Naive thymus-derived CD4-positive, alpha-beta T cell (primary cell): ENCODE measurements at regions not wholly inside any gene's neighbourhood (a gene's known extent, or its start where the extent isn't known, plus 50 kb on each side); places are given as distances from the start of the nearest gene placed in this dataset.

Experiments
- ATAC-seq: fragments of 150-1000 bp; cut with Tn5 transposase; 2 replicates; pipeline ENCODE4 v1.10.0; 2021; ENCODE audit warnings: mild to moderate bottlenecking, moderate library complexity
- CTCF ChIA-PET: fragments of 350-600 bp; sonication (Branson Sonifier 250); formaldehyde crosslinking; loops from one replicate; lab custom pipeline; 2021; ENCODE audit warnings: antibody characterized with exemption; lab: Charles Lee
- POLR2A ChIA-PET: fragments of 350-600 bp; sonication (Branson Sonifier 250); formaldehyde crosslinking; loops from one replicate; lab custom pipeline; 2021; ENCODE audit warnings: antibody characterized with exemption, inconsistent platforms; lab: Charles Lee
- DNase-seq, 9 donors: peaks; one replicate each; pipeline versions ENCODE4 v3.0.0 to v3.0.0-alpha.2; 2020 to 2022; ENCODE audit warnings: mixed read lengths in 1 of 9
- H3K27ac ChIP-seq: one replicate; pipeline ENCODE4 v1.7.0; 2013; ENCODE audit warnings: mild to moderate bottlenecking, low read depth, low read length, moderate library complexity
- H3K27me3 ChIP-seq, 2 donors: one replicate each; pipeline ENCODE4 v1.7.0; 2013; ENCODE audit warnings: low read length in 2 of 2, mild to moderate bottlenecking in 2 of 2, moderate library complexity in 2 of 2; ENCODE audit not compliant: control insufficient read depth in 2 of 2, insufficient read depth in 2 of 2
- H3K36me3 ChIP-seq, 3 experiments: 1 replicate in 2 of 3; 2 replicates in 1 of 3; pipeline ENCODE4 v1.7.0; 2013; ENCODE audit warnings: low read length in 3 of 3, mild to moderate bottlenecking in 3 of 3, moderate library complexity in 1 of 3; ENCODE audit not compliant: insufficient read depth in 3 of 3, control insufficient read depth in 2 of 3
- H3K4me1 ChIP-seq, 2 donors: one replicate each; pipeline ENCODE4 v1.7.0; 2013; ENCODE audit warnings: low read length in 2 of 2, mild to moderate bottlenecking in 2 of 2, moderate library complexity in 1 of 2; ENCODE audit not compliant: control insufficient read depth in 2 of 2, insufficient read depth in 2 of 2
- H3K4me3 ChIP-seq: 2 replicates; pipeline ENCODE4 v1.7.0; 2013; ENCODE audit warnings: mild to moderate bottlenecking, low read length
- H3K9me3 ChIP-seq, 3 experiments: 1 replicate in 2 of 3; 2 replicates in 1 of 3; pipeline ENCODE4 v1.7.0; 2013; ENCODE audit warnings: low read length in 3 of 3; ENCODE audit not compliant: control insufficient read depth in 2 of 3
- H3K27ac Mint-ChIP-seq, 9 donors: one replicate each; pipeline ENCODE4 v1.8.0; 2020 to 2022; ENCODE audit warnings: mixed read lengths in 9 of 9, mild to moderate bottlenecking in 8 of 9, moderate library complexity in 5 of 9, inconsistent platforms in 2 of 9
- H3K27me3 Mint-ChIP-seq, 5 donors: one replicate each; pipeline ENCODE4 v1.8.0; 2021 to 2022; ENCODE audit warnings: mixed read lengths in 5 of 5, mild to moderate bottlenecking in 1 of 5
- H3K36me3 Mint-ChIP-seq, 5 donors: one replicate each; pipeline ENCODE4 v1.8.0; 2020 to 2022; ENCODE audit warnings: mixed read lengths in 5 of 5, mild to moderate bottlenecking in 3 of 5, inconsistent platforms in 1 of 5
- H3K4me1 Mint-ChIP-seq, 7 donors: one replicate each; pipeline ENCODE4 v1.8.0; 2020 to 2022; ENCODE audit warnings: mixed read lengths in 7 of 7, mild to moderate bottlenecking in 3 of 7, inconsistent platforms in 1 of 7
- H3K4me3 Mint-ChIP-seq, 10 donors: one replicate each; pipeline ENCODE4 v1.8.0; 2020 to 2022; ENCODE audit warnings: mild to moderate bottlenecking in 10 of 10, mixed read lengths in 10 of 10, moderate library complexity in 6 of 10, inconsistent platforms in 2 of 10
- H3K9me3 Mint-ChIP-seq, 11 donors: one replicate each; pipeline ENCODE4 v1.8.0; 2020 to 2022; ENCODE audit warnings: mixed read lengths in 11 of 11, mild to moderate bottlenecking in 4 of 11, inconsistent platforms in 1 of 11, moderate library complexity in 1 of 11
- intact Hi-C, 2 donors: fragments of 100-400 bp; cut with micrococcal nuclease; formaldehyde crosslinking; loops; one replicate each; pipeline ENCODE4 v1.15.1; 2023

GRCh38 chr2:121858847-121859246 is 103.4 kb downstream of the TSN start:
- no peaks in the 10 kb centered on the region for H3K36me3 ChIP-seq
- ATAC-seq (no peak), DNase-seq (no peak)
- ChIA-PET CTCF (no interaction called here), POLR2A (no interaction called here)
- Mint-ChIP-seq H3K4me3 (no peak overlapping the region), H3K36me3 (peaks cover 0 to 2% (median 0%) of the 10 kb centered on the region in 5 donors), H3K27me3 (peaks cover 8 to 66% (median 47%) of the 10 kb centered on the region in 5 donors), H3K4me1 (peaks cover 0 to 1% (median 0%) of the 10 kb centered on the region in 7 donors), H3K27ac (no peak overlapping the region), H3K9me3 (peaks cover 2 to 31% (median 15%) of the 10 kb centered on the region in 11 donors)
- H3K4me1 ChIP-seq = no peaks in the 10 kb centered on the region
- H3K4me3 ChIP-seq = no peak overlapping the region
- intact Hi-C loops = no loop called here
- H3K9me3 ChIP-seq = peaks cover 0 to under 1% (median 0%) of the 10 kb centered on the region in 3 experiments
- H3K27me3 ChIP-seq = no peaks in the 10 kb centered on the region
- H3K27ac ChIP-seq = no peak overlapping the region

- Mint-ChIP-seq H3K4me3 (no peak overlapping the region), H3K4me1 (peaks cover 0 to 1% (median 0%) of the 10 kb centered on the region in 7 donors), H3K27me3 (peaks cover 4 to 65% (median 51%) of the 10 kb centered on the region in 5 donors), H3K9me3 (peaks cover 0 to 28% (median 13%) of the 10 kb centered on the region in 11 donors), H3K27ac (no peak overlapping the region), H3K36me3 (peaks cover 0 to 5% (median 0%) of the 10 kb centered on the region in 5 donors)
- Histone ChIP-seq H3K27ac (no peak overlapping the region), H3K27me3 (no peaks in the 10 kb centered on the region), H3K4me1 (no peaks in the 10 kb centered on the region), H3K9me3 (peaks cover 0 to 5% (median 0%) of the 10 kb centered on the region in 3 experiments), H3K4me3 (no peak overlapping the region), H3K36me3 (no peaks in the 10 kb centered on the region)
- ChIA-PET CTCF (no interaction called here), POLR2A (no interaction called here)
- intact Hi-C loops = no loop called here
- DNase-seq (no peak), ATAC-seq (no peak)
Observed at GRCh38 chr2:121860033-121860757, 104.7 kb downstream of the TSN start.

DNA sequence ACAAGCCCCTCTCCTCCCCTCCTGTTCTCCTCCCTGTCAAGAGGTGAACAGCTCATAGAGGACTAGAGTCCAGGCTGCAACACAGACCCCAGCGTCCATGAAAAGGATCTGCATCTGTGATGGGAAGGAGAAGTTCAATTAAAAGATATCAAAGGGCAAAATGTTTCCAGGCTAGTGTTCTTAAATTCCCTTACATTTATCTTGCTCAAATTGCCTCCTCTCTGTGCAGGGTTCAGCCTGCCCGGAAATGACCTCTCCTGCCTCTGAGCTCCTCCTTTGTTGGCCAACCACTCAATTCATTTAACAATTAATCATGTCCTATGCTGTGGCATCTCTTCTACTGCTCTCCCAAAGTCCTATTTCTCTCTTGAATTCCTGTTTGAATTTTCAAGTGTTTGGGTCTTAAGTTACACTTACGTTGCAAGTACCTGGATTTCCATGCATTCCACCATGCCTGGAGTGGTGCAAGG is 105.3 kb downstream of the TSN start:
- peaks cover 4 to 60% (median 53%) of the 10 kb centered on the region in 5 donors for H3K27me3 Mint-ChIP-seq
- Histone ChIP-seq H3K36me3 (no peaks in the 10 kb centered on the region), H3K4me3 (no peak overlapping the region), H3K4me1 (no peaks in the 10 kb centered on the region), H3K9me3 (peaks cover 0 to 5% (median 0%) of the 10 kb centered on the region in 3 experiments), H3K27ac (no peak overlapping the region), H3K27me3 (no peaks in the 10 kb centered on the region)
- ATAC-seq (no peak), DNase-seq (no peak)
- H3K9me3 Mint-ChIP-seq = peaks cover 0 to 22% (median 12%) of the 10 kb centered on the region in 11 donors
- POLR2A ChIA-PET = no interaction called here
- CTCF ChIA-PET = no interaction called here
- intact Hi-C loops = no loop called here
- no peak overlapping the region for H3K4me3 Mint-ChIP-seq
- H3K36me3 Mint-ChIP-seq = peaks cover 0 to 5% (median 0%) of the 10 kb centered on the region in 5 donors
- no peak overlapping the region for H3K27ac Mint-ChIP-seq
- H3K4me1 Mint-ChIP-seq = peaks cover 0 to 1% (median 0%) of the 10 kb centered on the region in 7 donors

DNA sequence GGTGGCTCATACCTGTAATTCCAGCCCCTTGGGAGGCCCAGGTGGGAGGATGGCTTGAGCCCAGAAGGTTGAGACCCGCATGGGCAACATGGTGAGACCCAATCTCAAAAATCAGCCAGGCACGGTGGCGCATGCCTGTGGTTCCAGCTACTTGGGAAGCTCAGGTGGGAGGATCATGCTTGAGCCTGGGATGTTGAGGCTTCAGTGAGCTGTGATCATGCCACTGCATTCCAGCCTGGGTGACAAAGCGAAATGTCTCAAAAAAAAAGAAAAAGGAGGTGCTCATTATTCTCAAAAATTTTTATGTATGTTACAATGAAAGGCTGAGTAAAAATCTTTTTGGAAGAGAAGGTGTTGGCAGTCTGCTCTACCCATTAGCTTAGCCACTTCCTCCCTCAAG is 106.8 kb downstream of the TSN start:
- Mint-ChIP-seq H3K27ac (no peak overlapping the region), H3K36me3 (peaks cover 0 to 5% (median 0%) of the 10 kb centered on the region in 5 donors), H3K9me3 (peaks cover 0 to 22% (median 12%) of the 10 kb centered on the region in 11 donors), H3K4me1 (peaks cover 0 to 1% (median 0%) of the 10 kb centered on the region in 7 donors), H3K27me3 (peaks cover 2 to 55% (median 43%) of the 10 kb centered on the region in 5 donors), H3K4me3 (no peak overlapping the region)
- no peaks in the 10 kb centered on the region for H3K36me3 ChIP-seq
- no peak overlapping the region for H3K27ac ChIP-seq
- H3K9me3 ChIP-seq = peaks cover 0 to 5% (median 0%) of the 10 kb centered on the region in 3 experiments
- intact Hi-C loops = no loop called here
- no peaks in the 10 kb centered on the region for H3K4me1 ChIP-seq
- ATAC-seq (no peak), DNase-seq (no peak)
- no peak overlapping the region for H3K4me3 ChIP-seq
- CTCF ChIA-PET = interaction anchor here (0.6 kb wide), 1 partner anchor 302 kb away, joined by 3 read pairs; no protein-coding TSS in a partner anchor
- no peaks in the 10 kb centered on the region for H3K27me3 ChIP-seq
- POLR2A ChIA-PET = no interaction called here

- no peak for ATAC-seq
Observed at GRCh38 chr2:121865914-121866313, 110.5 kb downstream of the TSN start.

DNA sequence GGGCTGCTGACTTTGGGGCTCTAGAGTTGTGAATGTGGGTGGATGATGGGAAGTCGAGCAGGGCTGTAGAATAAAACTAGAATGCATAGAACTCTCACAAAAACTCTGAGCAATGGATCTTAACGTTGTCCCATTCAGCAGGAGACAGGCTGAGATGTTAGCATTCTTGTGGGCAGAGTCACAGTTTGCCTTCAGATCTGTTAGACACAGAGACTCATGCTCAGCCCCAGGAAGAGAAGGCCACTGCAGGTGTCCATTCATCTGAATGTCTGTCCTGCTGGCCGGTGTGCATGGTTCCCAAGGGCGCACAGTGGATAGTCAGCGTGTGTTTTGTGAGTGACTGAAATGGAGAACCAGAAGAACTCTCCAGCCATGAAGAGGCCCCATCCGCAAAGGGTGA is 111.3 kb downstream of the TSN start:
- Mint-ChIP-seq H3K4me3 (no peak overlapping the region), H3K27ac (no peak overlapping the region), H3K4me1 (peaks cover 0 to 1% (median 0%) of the 10 kb centered on the region in 7 donors), H3K27me3 (peaks cover 0 to 30% (median 16%) of the 10 kb centered on the region in 5 donors), H3K36me3 (peaks cover 0 to 5% (median 0%) of the 10 kb centered on the region in 5 donors), H3K9me3 (peaks cover 0 to 17% (median 6%) of the 10 kb centered on the region in 11 donors)
- Histone ChIP-seq H3K27ac (no peak overlapping the region), H3K4me1 (no peaks in the 10 kb centered on the region), H3K36me3 (no peaks in the 10 kb centered on the region), H3K27me3 (no peaks in the 10 kb centered on the region), H3K4me3 (no peak overlapping the region), H3K9me3 (peaks cover 0 to 5% (median 0%) of the 10 kb centered on the region in 3 experiments)
- DNase-seq (no peak), ATAC-seq (no peak)
- CTCF ChIA-PET = no interaction called here
- intact Hi-C loops = no loop called here
- POLR2A ChIA-PET = no interaction called here

More at GRCh38 chr2:121865914-121866313, 110.5 kb downstream of the TSN start:
- Histone ChIP-seq H3K27ac (no peak overlapping the region), H3K4me3 (no peak overlapping the region), H3K27me3 (no peaks in the 10 kb centered on the region), H3K4me1 (no peaks in the 10 kb centered on the region), H3K36me3 (no peaks in the 10 kb centered on the region), H3K9me3 (peaks cover 0 to 5% (median 0%) of the 10 kb centered on the region in 3 experiments)
- Mint-ChIP-seq H3K4me3 (no peak overlapping the region), H3K36me3 (peaks cover 0 to 5% (median 0%) of the 10 kb centered on the region in 5 donors), H3K27ac (no peak overlapping the region), H3K27me3 (peaks cover 0 to 35% (median 22%) of the 10 kb centered on the region in 5 donors), H3K9me3 (peaks cover 0 to 22% (median 10%) of the 10 kb centered on the region in 11 donors), H3K4me1 (peaks cover 0 to 1% (median 0%) of the 10 kb centered on the region in 7 donors)
- no peak for DNase-seq
- ChIA-PET CTCF (no interaction called here), POLR2A (no interaction called here)
- intact Hi-C loops = no loop called here
